IPS-15b (cell line): ENCODE measurements at regions not wholly inside any gene's neighbourhood (a gene's known extent, or its start where the extent isn't known, plus 50 kb on each side); places are given as distances from the start of the nearest gene placed in this dataset.

Experiments
- H3K27me3 ChIP-seq: one replicate; pipeline ENCODE4 v1.6.1; 2013; ENCODE audit warnings: low read length; ENCODE audit not compliant: control insufficient read depth, insufficient read depth
- H3K36me3 ChIP-seq: one replicate; pipeline ENCODE4 v1.6.1; 2013; ENCODE audit warnings: low read length; ENCODE audit not compliant: control insufficient read depth, insufficient read depth
- H3K4me1 ChIP-seq: one replicate; pipeline ENCODE4 v1.6.1; 2013; ENCODE audit warnings: mild to moderate bottlenecking, low read length; ENCODE audit not compliant: control insufficient read depth, insufficient read depth
- H3K4me3 ChIP-seq: one replicate; pipeline ENCODE4 v1.5.1; 2013; ENCODE audit warnings: low read depth, low read length
- H3K9ac ChIP-seq: one replicate; pipeline ENCODE4 v1.6.1; 2013; ENCODE audit warnings: low read depth, mild to moderate bottlenecking, low read length
- H3K9me3 ChIP-seq: one replicate; pipeline ENCODE4 v1.6.1; 2013; ENCODE audit warnings: mild to moderate bottlenecking, low read length; ENCODE audit not compliant: control insufficient read depth, insufficient read depth

DNA sequence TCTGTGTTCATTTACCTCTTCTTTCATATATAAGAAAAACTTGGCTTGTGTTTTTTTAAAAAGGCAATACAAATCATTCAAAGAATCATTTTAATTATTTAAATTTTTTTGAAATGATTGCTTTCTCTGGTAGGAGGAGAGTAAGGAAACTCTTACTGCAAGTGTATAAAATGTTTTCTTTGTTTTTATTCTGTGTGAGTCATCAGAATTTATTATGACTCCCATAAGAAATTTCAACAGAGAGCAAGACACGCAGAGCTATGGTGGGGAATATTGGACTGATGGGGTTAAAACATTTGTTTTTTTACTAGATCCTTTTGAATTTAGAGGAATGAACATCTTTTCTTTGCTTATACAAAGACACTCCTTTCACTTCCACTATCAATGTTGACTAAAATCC is 119.1 kb upstream of the ATXN7L3B start:
- no peaks in the 10 kb centered on the region for H3K36me3 ChIP-seq
- no peak overlapping the region for H3K4me3 ChIP-seq
- no peaks in the 10 kb centered on the region for H3K4me1 ChIP-seq

DNA sequence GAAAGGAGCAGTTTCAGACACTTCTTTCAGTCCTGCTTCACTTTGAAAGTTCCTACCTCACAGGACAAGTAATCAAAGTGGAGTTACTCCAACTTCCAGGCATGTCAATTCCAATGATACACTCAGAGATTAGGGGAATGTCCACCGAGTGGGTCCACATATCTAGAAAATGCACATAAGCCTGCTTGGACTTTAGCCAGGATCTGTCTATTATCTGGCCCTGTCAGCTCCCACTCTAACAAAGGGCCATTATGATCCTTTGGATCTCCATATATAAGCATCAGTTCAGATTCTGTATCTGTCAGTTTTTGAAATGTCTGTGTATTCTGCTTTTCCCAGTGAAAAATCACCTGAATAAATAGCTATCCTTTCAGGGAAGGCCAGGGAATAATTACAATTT is 112.9 kb upstream of the ATXN7L3B start:
- Histone ChIP-seq H3K9me3 (no peaks in the 10 kb centered on the region), H3K36me3 (no peaks in the 10 kb centered on the region), H3K27me3 (no peaks in the 10 kb centered on the region), H3K9ac (no peak overlapping the region), H3K4me1 (no peaks in the 10 kb centered on the region), H3K4me3 (no peak overlapping the region)

More for the DNA sequence above, 119.1 kb upstream of the ATXN7L3B start:
- no peaks in the 10 kb centered on the region for H3K27me3 ChIP-seq
- H3K9me3 ChIP-seq = no peaks in the 10 kb centered on the region
- no peak overlapping the region for H3K9ac ChIP-seq

DNA sequence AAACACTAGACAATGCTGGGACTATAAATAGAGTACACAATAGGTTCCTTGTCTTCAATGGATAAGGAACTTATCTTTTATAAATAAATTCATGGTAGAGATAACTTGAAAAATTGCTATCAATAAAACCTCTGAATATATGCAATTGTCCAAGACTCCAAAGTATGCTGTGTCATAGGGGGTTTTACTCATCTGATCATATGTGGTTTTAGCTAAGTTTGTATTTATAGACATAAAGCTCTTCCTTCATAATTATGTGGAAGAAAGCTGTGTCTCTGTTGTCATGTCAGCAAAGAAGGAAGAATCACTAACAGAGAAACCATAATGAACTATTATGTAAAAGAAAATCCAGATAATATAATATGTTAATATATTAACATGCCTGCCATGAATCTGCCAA is 111.5 kb upstream of the ATXN7L3B start:
- Histone ChIP-seq H3K9me3 (no peaks in the 10 kb centered on the region), H3K4me1 (no peaks in the 10 kb centered on the region), H3K9ac (no peak overlapping the region), H3K4me3 (no peak overlapping the region), H3K36me3 (no peaks in the 10 kb centered on the region), H3K27me3 (no peaks in the 10 kb centered on the region)

DNA sequence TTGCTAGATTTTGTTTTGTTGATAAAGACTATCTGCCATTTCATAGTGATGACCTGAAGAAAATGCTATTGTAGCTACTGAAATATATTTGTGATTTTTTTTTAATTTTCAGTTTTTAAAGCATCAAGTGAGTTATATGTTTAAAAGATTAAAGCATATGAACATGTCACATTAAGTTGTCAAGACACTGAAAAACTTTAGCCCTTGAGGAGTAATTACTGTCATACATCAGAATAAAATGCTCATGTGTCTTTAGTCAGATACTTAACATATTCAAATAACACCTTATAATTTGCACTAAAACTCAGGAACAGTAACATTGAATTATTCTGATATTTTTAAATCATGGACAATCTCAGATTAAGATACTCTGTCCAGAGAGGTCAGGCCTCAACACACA is 108.1 kb upstream of the ATXN7L3B start:
- Histone ChIP-seq H3K9me3 (no peaks in the 10 kb centered on the region), H3K4me3 (no peak overlapping the region), H3K9ac (no peak overlapping the region), H3K4me1 (no peaks in the 10 kb centered on the region), H3K36me3 (no peaks in the 10 kb centered on the region), H3K27me3 (no peaks in the 10 kb centered on the region)

DNA sequence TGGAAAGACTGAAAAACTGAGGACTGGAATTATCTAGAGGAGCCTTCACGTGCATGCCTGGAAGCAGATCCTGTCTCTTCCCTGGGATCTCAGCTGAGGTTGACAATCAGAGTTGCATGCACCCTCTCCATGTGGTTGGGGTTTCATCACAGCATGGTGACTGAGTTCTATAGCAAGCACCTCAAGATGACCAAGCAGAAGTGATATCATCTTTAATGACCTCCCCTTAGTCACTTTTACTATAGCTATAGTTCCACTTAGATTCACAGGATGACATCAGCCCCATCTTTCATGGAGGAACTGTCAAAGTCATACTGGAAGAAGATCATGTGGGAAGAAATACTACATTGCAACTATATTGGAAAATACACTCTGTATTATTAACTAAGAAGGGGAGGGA is 105.8 kb upstream of the ATXN7L3B start:
- no peaks in the 10 kb centered on the region for H3K27me3 ChIP-seq
- H3K4me3 ChIP-seq = no peak overlapping the region
- no peaks in the 10 kb centered on the region for H3K9me3 ChIP-seq
- no peak overlapping the region for H3K9ac ChIP-seq
- H3K4me1 ChIP-seq = no peaks in the 10 kb centered on the region
- H3K36me3 ChIP-seq = peaks cover 2% of the 10 kb centered on the region

DNA sequence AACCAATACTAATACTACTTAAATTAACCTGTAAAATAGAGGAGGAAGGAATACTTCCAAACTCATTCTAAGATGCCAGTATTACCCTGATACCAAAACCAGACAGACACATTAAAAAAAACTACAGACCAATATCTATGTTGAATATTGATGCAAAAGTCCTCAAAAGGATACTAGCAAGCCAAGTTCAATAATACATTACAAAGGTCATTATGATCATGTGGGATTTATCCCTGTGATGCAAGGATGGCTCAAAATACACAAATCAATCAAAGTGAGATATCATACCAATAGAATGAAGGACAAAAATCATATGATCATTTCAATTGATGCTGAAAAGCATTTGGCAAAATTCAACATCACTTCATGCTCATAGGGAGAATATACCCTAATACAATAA is 97.2 kb upstream of the ATXN7L3B start:
- Histone ChIP-seq H3K36me3 (no peaks in the 10 kb centered on the region), H3K9me3 (no peaks in the 10 kb centered on the region), H3K9ac (no peak overlapping the region), H3K27me3 (no peaks in the 10 kb centered on the region), H3K4me1 (no peaks in the 10 kb centered on the region), H3K4me3 (no peak overlapping the region)

DNA sequence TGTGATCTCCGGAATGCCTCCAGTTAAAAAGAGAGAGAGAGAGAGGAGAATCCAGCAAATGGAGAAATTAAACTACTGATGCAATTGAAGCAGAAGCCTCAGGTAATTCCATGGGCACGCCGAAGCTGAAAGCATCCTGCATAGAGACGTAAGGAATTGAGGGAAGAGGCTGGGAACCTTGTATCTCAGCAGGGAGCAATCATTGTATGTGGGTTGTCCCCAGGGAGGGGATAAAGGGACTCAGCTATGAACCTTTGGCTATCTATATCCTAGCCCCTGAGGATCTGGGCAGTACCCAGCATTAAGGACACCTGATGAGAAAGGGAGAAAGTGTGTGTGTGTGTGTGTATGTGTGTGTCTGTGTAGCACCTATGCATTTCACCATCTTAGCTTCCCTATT is 95.8 kb upstream of the ATXN7L3B start:
- Histone ChIP-seq H3K36me3 (no peaks in the 10 kb centered on the region), H3K9me3 (no peaks in the 10 kb centered on the region), H3K4me3 (no peak overlapping the region), H3K9ac (no peak overlapping the region), H3K27me3 (no peaks in the 10 kb centered on the region), H3K4me1 (no peaks in the 10 kb centered on the region)

DNA sequence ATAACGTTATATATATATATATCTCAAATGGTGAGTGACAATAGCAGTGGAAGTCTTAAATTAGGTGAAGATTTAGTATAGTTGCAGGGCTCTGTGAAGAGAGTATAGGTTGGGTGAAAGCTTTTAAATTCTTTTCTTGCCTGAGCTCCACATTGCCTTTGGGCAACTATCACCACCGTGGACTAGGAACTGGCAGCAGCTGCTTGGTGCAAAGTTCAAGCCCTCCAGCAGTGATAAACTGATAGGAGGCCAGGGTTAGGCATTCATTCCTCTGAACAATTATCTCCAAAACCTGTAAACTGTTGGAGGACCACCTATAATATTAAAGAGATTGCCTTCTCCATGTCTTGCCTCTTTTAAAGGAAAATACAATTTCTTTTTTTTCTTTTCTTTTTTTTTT is 91.2 kb upstream of the ATXN7L3B start:
- Histone ChIP-seq H3K4me1 (no peaks in the 10 kb centered on the region), H3K9me3 (no peaks in the 10 kb centered on the region), H3K36me3 (no peaks in the 10 kb centered on the region), H3K4me3 (no peak overlapping the region), H3K27me3 (no peaks in the 10 kb centered on the region), H3K9ac (no peak overlapping the region)

DNA sequence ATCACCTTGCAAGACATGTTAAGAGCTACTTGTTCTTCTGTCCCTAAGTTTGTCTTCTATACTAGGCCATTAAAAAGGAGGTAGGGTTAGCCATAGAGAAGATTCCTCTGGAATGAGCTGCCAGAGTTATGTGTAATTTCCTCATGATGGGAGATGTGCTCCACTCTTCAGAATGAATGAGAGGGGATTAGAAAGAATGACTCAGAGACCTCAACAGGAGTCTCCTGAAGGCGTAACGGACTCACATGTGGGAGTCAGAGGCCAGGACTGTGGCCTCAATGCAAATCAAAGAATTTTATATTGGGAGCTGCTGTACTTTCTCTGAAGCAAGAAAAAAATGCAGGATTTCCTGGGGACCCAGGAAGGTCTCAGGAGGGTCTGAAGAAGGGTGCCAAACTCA is 87.8 kb upstream of the ATXN7L3B start:
- H3K27me3 ChIP-seq = no peaks in the 10 kb centered on the region
- H3K36me3 ChIP-seq = no peaks in the 10 kb centered on the region
- no peaks in the 10 kb centered on the region for H3K4me1 ChIP-seq
- no peak overlapping the region for H3K9ac ChIP-seq
- H3K4me3 ChIP-seq = no peak overlapping the region
- no peaks in the 10 kb centered on the region for H3K9me3 ChIP-seq

DNA sequence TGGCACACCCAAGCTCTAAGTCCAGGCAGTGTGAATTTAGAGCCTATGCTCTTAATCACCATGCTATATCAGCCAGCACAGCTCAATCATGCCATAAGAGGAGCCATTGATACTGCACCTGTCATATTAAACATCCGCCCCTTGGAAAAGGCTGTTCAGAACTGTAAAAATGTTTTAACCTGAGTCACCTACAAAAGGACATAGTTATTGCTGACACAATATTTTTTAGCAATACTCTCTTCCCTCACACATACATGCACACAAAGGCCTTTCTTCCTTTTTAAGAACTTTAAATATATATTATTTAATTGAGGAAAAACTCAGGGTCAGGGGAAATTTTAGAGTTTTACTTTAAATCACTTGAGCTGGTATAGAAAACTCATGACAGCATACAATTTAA is 83.5 kb upstream of the ATXN7L3B start:
- Histone ChIP-seq H3K4me3 (no peak overlapping the region), H3K4me1 (no peaks in the 10 kb centered on the region), H3K27me3 (no peaks in the 10 kb centered on the region), H3K36me3 (no peaks in the 10 kb centered on the region), H3K9ac (no peak overlapping the region), H3K9me3 (no peaks in the 10 kb centered on the region)

DNA sequence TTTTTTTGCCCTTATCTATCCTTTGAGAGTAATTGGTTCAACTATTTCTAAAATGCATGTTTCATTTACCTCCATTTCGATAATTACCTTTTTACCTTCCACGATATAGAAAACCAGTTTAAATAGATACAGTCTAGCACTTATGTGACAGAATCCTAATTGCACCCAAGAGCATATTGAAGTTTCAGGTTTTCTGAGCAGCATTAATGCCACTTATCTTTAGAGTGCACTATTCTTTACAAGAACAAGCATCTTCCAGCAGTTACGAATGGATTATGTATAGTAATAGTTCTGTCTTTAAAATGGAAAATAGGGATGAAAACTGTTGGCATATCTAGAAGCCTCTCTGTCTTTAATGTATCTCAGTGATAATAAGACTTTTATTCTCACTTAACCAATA is 82.2 kb upstream of the ATXN7L3B start:
- H3K9me3 ChIP-seq = no peaks in the 10 kb centered on the region
- H3K4me1 ChIP-seq = no peaks in the 10 kb centered on the region
- no peak overlapping the region for H3K4me3 ChIP-seq

DNA sequence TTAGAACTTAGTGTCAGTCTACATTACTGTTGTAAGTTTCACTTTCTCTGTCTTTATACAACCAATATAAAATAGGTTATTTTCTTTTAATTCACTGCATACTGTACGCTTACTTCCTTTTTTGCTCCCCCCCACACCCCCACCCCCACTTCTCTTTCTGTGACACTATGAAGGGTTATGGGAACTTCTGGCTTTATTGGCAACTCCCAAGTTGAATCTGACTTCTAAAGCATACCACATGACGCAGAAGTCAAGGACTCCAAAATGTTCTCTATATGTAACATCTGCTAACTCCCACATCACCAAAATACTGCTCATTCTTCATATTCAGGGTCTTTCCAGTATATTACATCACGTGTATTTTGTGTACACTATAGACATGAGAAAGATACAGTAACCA is 81.2 kb upstream of the ATXN7L3B start:
- Histone ChIP-seq H3K4me1 (no peaks in the 10 kb centered on the region), H3K4me3 (no peak overlapping the region), H3K9ac (no peak overlapping the region), H3K9me3 (no peaks in the 10 kb centered on the region), H3K27me3 (no peaks in the 10 kb centered on the region), H3K36me3 (no peaks in the 10 kb centered on the region)

More for the DNA sequence above, 82.2 kb upstream of the ATXN7L3B start:
- no peaks in the 10 kb centered on the region for H3K27me3 ChIP-seq
- H3K9ac ChIP-seq = no peak overlapping the region
- no peaks in the 10 kb centered on the region for H3K36me3 ChIP-seq

DNA sequence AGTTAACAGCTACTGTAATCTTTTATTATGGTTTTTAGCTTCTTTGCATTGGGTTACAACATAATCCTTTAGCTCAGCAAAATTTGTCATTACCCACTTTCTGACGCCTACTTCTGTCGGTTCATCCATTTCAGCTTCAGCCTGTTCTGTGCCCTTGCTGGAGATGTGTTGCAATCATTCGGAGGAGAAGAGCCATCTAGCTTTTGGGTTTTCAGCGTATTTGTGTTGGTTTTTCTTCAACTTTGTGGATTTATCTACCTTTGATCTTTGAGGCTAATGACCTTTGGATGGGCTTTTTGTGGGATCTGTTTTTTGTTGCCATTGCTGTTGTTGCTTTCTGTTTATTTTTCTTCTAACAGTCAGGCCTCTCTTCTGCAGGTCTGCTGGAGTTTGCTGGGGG is 69.2 kb upstream of the ATXN7L3B start:
- Histone ChIP-seq H3K36me3 (no peaks in the 10 kb centered on the region), H3K27me3 (no peaks in the 10 kb centered on the region), H3K4me3 (no peak overlapping the region), H3K9ac (no peak overlapping the region), H3K4me1 (no peaks in the 10 kb centered on the region), H3K9me3 (no peaks in the 10 kb centered on the region)
